ENCODE measurements at regions not wholly inside any gene's neighbourhood (a gene's known extent, or its start where the extent isn't known, plus 50 kb on each side); places are given as distances from the start of the nearest gene placed in this dataset.

- DNase-seq = no peak
Observed at GRCh38 chr14:40870252-40870651, 736.4 kb upstream of the LRFN5 start.

GRCh38 chr14:40859055-40859454 is 747.6 kb upstream of the LRFN5 start:
- no peak for DNase-seq

- no peak for DNase-seq
Observed at GRCh38 chr14:40855343-40855742, 751.3 kb upstream of the LRFN5 start.

DNA sequence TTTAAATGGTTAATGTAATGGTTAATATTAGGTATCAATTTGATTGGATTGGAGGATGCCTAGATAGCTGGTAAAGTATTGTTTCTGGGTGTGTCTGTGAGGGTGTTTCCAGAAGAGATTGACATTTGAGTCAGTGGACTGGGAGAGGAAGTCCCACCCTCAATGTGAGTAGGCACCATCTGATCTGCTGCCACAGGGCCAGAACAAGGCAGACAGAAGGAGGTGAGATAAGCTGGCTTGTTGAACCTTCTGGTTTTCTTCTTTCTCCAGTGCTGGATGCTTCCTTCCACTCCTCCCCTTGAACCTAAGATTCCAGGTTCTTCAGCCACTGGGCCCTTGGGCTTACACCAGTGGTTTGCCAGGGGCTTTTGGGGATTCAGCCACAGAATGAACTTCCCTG is 756.5 kb upstream of the LRFN5 start:
- no peak for DNase-seq

- DNase-seq = no peak
Observed at GRCh38 chr14:40847480-40847879, 759.2 kb upstream of the LRFN5 start.

DNA sequence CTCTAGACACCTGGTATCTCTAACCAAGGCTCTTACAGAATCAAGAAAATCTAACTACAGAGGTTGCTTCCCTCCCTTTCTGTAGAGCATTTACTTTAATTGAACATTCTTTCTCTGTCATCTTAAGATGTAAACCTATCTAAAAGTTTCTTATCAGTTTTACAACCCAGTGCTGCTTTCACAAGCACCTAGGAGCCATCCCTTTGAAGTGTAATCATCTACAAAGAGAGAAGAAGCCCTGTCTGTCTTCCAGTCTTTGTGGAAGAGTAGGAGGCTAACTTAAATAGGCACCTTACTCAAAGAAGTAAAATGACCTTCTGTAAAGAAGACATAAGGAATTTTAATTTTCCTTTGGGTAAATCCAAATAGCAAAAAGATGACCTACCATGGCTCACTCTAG is 763.9 kb upstream of the LRFN5 start:
- DNase-seq = no peak

DNA sequence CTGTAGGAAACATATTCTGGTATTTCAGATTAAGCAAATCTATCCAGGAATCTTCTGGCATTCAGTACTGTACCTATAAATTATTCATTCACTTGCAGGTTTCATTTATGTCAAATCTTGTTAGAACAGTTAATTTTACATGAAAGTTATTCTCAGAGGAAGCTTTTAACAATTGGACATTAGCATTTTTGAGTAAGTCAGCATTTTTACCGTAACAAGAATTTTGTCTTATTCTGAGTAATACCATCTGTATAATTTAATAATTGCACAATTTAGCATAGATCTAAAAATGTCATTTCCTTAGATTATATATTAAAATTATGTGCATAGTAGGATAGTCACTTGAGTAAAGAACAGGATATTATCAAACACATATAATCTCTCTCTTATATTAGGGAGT is 764.8 kb upstream of the LRFN5 start:
- no peak for DNase-seq

- DNase-seq = no peak
Observed at GRCh38 chr14:40838601-40839000, 768.1 kb upstream of the LRFN5 start.

- no peak for DNase-seq
Observed at GRCh38 chr14:40806471-40806870, 800.2 kb upstream of the LRFN5 start.

DNA sequence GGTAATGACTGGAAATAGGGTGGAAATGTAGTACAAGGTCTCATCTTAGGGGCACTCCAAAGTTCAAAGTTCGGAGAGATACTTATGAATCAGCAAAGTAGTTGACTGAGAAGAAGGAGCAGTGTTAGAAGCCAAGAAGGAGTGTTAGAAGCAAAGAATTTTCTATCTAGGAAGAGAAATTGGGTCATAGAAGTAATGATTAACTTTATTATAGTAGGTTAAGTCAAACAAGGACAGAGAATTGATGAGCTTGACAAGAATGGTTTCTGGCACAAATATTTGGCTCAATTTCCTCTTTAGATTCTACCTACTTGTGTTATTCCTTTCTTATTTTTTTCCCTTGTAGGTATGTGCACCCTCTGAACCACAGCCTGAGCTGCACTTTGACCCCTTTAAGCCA is 810.5 kb upstream of the LRFN5 start:
- no peak for DNase-seq

GRCh38 chr14:40784860-40785259 is 821.8 kb upstream of the LRFN5 start:
- no peak for DNase-seq

- DNase-seq = no peak
Observed at GRCh38 chr14:40762685-40763084, 844.0 kb upstream of the LRFN5 start.

DNA sequence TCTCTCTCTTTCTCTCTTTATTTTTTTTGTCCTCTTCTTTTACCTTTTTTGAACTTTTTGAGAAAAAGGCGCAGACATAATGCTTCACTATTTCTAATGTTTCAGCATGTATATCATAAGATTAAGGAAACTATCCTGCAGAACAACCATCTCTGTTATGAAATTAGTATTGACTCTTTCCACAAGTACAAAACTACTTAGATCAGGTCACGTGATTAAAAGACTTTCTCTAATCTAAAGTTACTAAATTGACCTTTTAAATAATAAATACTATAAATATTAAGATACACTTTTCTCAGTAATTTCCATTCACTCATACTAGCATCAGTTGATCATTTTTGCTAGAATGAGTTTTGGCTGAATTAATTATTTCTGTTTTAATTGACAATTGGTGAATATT is 844.5 kb upstream of the LRFN5 start:
- no peak for DNase-seq

GRCh38 chr14:40760704-40761103 is 846.0 kb upstream of the LRFN5 start:
- no peak for DNase-seq

DNA sequence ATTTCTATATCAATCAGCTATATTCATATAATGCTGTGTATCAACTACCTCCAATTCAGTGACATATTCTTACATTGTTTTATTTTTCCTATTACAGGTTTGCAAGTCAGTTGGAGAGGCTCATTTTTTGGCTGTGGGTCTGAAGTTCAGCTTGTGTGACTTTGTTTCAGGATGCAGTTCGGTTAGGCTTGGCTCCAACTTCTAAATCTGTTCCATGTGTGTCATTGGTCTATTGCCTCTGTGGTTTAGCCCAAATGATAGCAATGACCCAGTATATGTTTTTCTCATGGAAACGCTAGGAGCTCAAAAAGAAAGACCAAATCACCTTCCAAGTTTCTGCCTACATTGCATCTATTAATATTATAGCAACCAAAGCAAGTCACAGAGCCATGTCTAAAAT is 848.6 kb upstream of the LRFN5 start:
- no peak for DNase-seq

- DNase-seq = no peak
Observed at GRCh38 chr14:40757376-40757950, 849.2 kb upstream of the LRFN5 start.

DNA sequence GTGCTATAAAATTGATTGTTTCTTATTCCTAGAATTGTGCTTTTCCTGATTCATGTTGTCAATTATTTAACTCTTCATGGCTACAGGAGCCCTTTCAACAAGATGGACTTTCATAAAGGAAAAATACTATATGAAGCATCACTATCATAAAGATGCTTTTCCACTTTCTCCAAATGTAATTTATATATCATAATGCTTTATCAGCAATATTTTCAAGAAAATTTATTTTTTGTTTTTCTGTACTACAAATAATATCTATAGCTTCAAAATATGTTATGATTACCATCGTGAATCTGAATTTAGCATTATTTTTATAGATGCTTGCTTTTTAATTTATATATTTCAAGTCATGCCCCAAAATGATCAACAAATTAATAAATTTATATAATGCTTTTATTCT is 873.5 kb upstream of the LRFN5 start:
- DNase-seq = no peak

- no peak for DNase-seq
Observed at GRCh38 chr14:40727107-40727506, 879.6 kb upstream of the LRFN5 start.

GRCh38 chr14:40713387-40713786 is 893.3 kb upstream of the LRFN5 start:
- no peak for DNase-seq

DNA sequence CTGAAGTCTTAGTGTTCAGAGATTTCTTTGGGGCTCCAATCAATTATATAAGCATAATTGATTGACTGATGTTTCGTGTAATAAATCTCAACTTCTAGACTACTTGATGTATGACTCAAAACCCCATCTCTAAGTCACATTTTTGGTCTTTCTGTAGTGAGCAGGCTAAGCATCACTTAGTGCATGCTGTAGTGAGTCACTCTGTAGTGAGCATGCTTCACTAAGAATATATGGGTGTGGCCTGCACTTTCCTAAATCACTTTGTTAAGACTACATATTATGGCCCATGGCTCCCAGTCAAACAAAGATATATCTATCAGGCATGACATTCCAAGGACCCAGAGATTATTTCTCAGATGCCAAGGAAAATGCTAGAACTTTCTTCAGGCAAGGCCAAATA is 909.4 kb upstream of the LRFN5 start:
- DNase-seq = no peak

DNA sequence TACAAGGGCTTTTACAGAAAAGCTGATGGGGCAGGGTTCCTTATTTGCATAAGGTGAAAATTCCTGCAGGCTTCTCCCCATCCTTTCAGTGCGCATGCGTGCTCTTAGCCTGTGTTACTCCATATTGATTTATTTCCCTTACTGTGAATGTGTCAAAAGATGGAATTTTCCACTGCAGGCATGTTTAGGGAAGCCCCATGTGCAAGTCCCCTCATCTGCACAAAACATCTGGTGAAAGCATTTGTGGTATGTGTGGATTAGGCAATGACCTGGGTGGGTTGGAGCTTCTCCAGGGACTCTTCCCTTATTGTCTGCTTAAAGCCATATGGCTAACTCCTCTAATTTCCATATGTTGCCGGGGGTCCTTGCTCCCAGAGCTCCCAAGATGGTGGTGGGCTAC is 912.7 kb upstream of the LRFN5 start:
- no peak for DNase-seq

DNA sequence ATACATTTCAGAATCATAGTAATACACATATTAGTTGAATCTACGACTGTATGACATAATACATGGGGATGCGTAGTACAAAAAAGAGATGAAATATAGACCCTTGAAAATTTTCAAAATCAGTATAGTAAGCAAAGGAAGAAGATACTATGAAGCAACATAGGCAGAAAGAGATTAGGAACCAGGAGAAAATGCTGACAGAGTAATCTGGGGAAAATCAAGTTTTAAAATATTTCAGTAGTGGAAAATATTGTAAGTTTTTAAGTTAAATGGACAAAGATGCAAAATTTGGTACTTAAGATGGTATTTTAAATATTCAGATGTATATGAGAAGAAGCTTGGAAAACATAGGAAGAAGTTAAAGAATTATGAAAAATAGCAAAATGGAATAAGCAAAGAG is 915.6 kb upstream of the LRFN5 start:
- no peak for DNase-seq

GRCh38 chr14:40685764-40686163 is 920.9 kb upstream of the LRFN5 start:
- DNase-seq = no peak

DNA sequence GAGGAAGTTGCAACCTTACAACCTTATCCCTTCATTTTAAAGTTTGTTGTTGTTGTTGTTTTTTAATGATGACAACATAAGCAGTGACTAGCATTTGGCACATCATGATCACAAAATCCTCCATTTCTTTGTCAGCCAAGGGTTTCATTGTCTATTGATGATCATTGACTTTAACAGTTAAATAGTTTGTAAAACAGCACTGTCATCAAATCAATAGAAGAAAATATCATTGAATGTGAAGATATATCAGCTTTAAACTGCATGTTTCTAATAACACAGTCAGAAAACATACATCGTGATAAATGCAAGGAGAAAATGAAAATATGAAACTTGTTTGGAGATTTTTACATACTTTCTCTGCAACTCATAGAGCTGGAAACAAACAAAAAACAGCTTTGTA is 922.3 kb upstream of the LRFN5 start:
- DNase-seq = no peak

GRCh38 chr14:40682131-40682913 is 924.4 kb upstream of the LRFN5 start:
- no peak for DNase-seq

Data from SHP77 treated with DMSO at 0.1 percent for 48 hours (cell line).